Ascending aorta (tissue), 2 donors: ENCODE measurements at regions not wholly inside any gene's neighbourhood (a gene's known extent, or its start where the extent isn't known, plus 50 kb on each side); places are given as distances from the start of the nearest gene placed in this dataset.

ENCODE experiments used
- DNase-seq, 2 donors: peaks; one replicate each; pipeline ENCODE4 v3.0.0-alpha.2; 2019; ENCODE audit warnings: low spot score in 2 of 2
- H3K27ac ChIP-seq, 2 donors: fragments of 200-600 bp; sonication (generic); one replicate each; pipeline ENCODE4 v1.5.1; 2016 to 2017; ENCODE audit warnings: mild to moderate bottlenecking in 1 of 2
- H3K27me3 ChIP-seq: fragments of 200-600 bp; sonication (generic); one replicate; pipeline ENCODE4 v1.5.1; 2017
- H3K36me3 ChIP-seq, 2 donors: fragments of 200-600 bp; sonication (generic); one replicate each; pipeline ENCODE4 v1.5.1; 2016
- H3K4me1 ChIP-seq, 2 donors: fragments of 200-600 bp; sonication (generic); one replicate each; pipeline ENCODE4 v1.5.1; 2016 to 2017; ENCODE audit warnings: mild to moderate bottlenecking in 1 of 2
- H3K4me3 ChIP-seq, 2 donors: fragments of 200-600 bp; sonication (generic); one replicate each; pipeline ENCODE4 v1.5.1; 2016 to 2017; ENCODE audit warnings: mild to moderate bottlenecking in 1 of 2
- H3K9me3 ChIP-seq, 2 donors: fragments of 200-600 bp; sonication (generic); one replicate each; pipeline ENCODE4 v1.5.1; 2016
- CTCF ChIP-seq, 3 experiments: fragments of 200-600 bp in 2 of 3; fragments of 450-650 bp in 1 of 3; sonication (generic) in 2 of 3; IDR thresholded peaks; one replicate each; pipeline ENCODE4 v1.5.1; 2016 to 2019; ENCODE audit warnings: antibody characterized with exemption in 3 of 3, mild to moderate bottlenecking in 1 of 3, moderate library complexity in 1 of 3
- intact Hi-C: fragments of 100-400 bp; cut with DNase I; formaldehyde crosslinking; loops from one replicate; pipeline ENCODE4 v1.15.1; 2023

GRCh38 chr10:10828623-10829022, 189.0 kb upstream of the CELF2 start:
- Histone ChIP-seq H3K4me1 (peaks cover 0 to 31% of the 10 kb centered on the region in 2 donors), H3K9me3 (no peaks in the 10 kb centered on the region), H3K27me3 (no peaks in the 10 kb centered on the region), H3K36me3 (no peaks in the 10 kb centered on the region), H3K27ac (peak overlapping the region; percentile 84 to 86), H3K4me3 (no peak overlapping the region)
- TF ChIP-seq CTCF (IDR thresholded peaks at IDR 0.05) = no peak
- intact Hi-C loops = loop anchor here (2.0 kb wide), 1 partner anchor 190 kb away; no protein-coding TSS in a partner anchor
- no peak for DNase-seq

- no peaks in the 10 kb centered on the region for H3K36me3 ChIP-seq
- H3K4me1 ChIP-seq = peaks cover 0 to 24% of the 10 kb centered on the region in 2 donors
- H3K4me3 ChIP-seq = peak overlapping the region in 1 of 2 donors; percentile 32
- no peak for DNase-seq
- peak overlapping the region; percentile 84 to 86 for H3K27ac ChIP-seq
- H3K9me3 ChIP-seq = no peaks in the 10 kb centered on the region
- no peak for TF ChIP-seq CTCF (IDR thresholded peaks at IDR 0.05)
- no peaks in the 10 kb centered on the region for H3K27me3 ChIP-seq
- intact Hi-C loops = loop anchor here (2.0 kb wide), 1 partner anchor 189 kb away; no protein-coding TSS in a partner anchor
Measured at GRCh38 chr10:10829576-10829975, 188.1 kb upstream of the CELF2 start.

GRCh38 chr10:10830293-10830986, 187.2 kb upstream of the CELF2 start:
- Histone ChIP-seq H3K27me3 (no peaks in the 10 kb centered on the region), H3K9me3 (no peaks in the 10 kb centered on the region), H3K4me3 (peak overlapping the region in 1 of 2 donors; percentile 32), H3K27ac (peak overlapping the region; percentile 84 to 86), H3K4me1 (peaks cover 0 to 20% of the 10 kb centered on the region in 2 donors), H3K36me3 (no peaks in the 10 kb centered on the region)
- no peak for DNase-seq
- no peak for TF ChIP-seq CTCF (IDR thresholded peaks at IDR 0.05)
- intact Hi-C loops = loop anchor here (2.0 kb wide), 3 partner anchors 34 to 226 kb away; no protein-coding TSS in a partner anchor

GRCh38 chr10:10831085-10831484, 186.6 kb upstream of the CELF2 start:
- Histone ChIP-seq H3K4me1 (peaks cover 0 to 17% of the 10 kb centered on the region in 2 donors), H3K9me3 (no peaks in the 10 kb centered on the region), H3K27me3 (no peaks in the 10 kb centered on the region), H3K27ac (peak overlapping the region; percentile 84 to 86), H3K36me3 (no peaks in the 10 kb centered on the region), H3K4me3 (peak overlapping the region in 1 of 2 donors; percentile 32)
- peak; percentile 53 to 94 for DNase-seq
- intact Hi-C loops = loop anchor here (1.0 to 2.0 kb wide), 4 partner anchors 34 to 226 kb away; no protein-coding TSS in a partner anchor
- no peak for TF ChIP-seq CTCF (IDR thresholded peaks at IDR 0.05)

GRCh38 chr10:10833955-10834354, 183.7 kb upstream of the CELF2 start:
- Histone ChIP-seq H3K27ac (no peak overlapping the region), H3K27me3 (no peaks in the 10 kb centered on the region), H3K9me3 (no peaks in the 10 kb centered on the region), H3K4me1 (peaks cover 0 to 13% of the 10 kb centered on the region in 2 donors), H3K4me3 (no peak overlapping the region), H3K36me3 (no peaks in the 10 kb centered on the region)
- no peak for DNase-seq
- TF ChIP-seq CTCF (IDR thresholded peaks at IDR 0.05) = no peak
- intact Hi-C loops = no loop called here
